HG02973 (cell line): ENCODE measurements at regions not wholly inside any gene's neighbourhood (a gene's known extent, or its start where the extent isn't known, plus 50 kb on each side); places are given as distances from the start of the nearest gene placed in this dataset.

ENCODE experiments used
- ATAC-seq: cut with Tn5 transposase; IDR thresholded peaks from one replicate; pipeline ENCODE4 v1.9.1; 2021; ENCODE audit warnings: moderate library complexity; ENCODE audit not compliant: unreplicated experiment

DNA sequence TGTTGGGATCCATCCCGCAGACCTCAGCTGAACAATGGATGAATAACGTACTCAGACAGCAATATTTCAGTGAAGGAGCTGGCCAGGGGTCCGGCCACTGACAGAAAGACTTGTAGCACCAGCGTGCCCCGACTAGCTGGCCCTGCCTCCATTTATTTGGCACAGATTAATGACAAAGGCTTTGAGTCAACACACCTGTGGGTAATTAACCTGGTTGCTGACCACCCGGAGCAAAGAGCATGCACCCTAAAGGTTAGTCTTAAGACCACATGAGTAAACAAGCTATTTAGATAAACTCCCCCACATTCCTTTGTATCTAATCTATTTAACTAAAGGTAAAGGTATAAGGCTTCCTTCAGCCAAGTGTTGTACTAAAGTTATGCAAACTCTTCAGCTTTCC is 868.6 kb downstream of the LRFN5 start:
- ATAC-seq, result no peak

DNA sequence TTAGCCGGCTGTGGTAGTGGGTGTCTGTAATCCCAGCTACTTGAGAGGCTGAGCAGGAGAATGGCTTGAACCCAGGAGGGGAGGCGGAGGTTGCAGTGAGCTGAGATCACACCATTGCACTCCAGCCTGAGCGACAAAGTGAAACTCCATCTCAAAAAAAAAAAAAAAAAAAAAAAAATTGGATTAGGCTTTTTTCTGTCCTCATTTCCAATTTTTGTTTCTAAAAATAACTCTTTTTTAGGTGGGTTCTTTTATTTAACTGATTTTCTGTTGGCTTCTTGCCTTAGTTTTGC is 863.7 kb downstream of the LRFN5 start:
- no peak for ATAC-seq

DNA sequence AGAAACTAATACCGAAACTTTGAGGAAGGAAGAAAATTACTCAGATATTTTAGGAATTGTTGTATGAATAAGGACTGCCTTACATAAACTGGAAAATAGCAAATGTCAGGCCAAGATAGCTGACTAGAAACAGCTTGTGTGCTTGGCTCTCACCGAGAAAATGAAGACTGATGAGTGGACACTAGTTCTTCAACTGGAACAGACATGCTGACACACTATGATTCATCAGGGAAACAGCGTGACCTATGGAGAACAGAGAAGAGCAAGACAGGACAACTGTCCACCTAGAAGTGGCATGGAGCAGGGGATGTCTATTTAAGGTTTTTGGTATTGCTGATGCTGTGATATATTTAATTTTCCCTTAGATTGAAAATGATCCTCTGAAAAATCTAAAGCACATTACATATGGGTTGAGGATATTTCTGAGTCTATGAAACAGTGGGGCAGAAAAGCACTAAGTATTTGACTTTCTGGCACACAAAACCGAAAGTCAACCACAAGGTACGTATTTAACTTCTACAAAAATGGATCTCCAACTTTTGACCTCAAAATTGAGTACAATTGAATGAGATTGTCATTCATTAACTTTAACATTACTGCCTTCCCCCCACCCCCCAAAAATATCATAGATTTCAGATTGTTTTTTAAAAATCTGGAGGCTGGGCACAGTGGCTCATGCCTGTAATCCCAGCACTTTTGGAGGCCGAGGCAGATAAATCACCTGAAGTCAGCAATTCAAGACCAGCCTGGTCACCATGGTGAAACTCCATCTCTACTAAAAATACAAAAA is 863.2 kb downstream of the LRFN5 start:
- no peak for ATAC-seq

DNA sequence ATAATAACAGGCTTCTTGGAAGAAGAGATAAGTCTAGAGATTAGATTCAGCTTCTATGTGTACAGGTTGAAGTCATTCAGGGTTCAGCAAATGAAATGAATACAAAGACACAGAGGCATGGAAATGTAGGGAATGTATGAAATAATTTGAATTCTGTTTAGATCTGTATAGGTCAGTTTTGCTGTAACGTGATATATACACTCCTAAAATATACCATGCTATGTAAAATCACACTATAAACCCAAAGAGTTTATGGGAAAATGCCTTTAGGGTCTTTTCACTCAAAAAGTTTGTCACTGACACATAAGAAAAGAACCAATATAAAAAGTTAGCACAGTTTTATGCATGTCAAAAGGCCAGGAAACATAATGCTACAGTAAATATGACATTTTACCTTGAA is 854.0 kb downstream of the LRFN5 start:
- no peak for ATAC-seq

DNA sequence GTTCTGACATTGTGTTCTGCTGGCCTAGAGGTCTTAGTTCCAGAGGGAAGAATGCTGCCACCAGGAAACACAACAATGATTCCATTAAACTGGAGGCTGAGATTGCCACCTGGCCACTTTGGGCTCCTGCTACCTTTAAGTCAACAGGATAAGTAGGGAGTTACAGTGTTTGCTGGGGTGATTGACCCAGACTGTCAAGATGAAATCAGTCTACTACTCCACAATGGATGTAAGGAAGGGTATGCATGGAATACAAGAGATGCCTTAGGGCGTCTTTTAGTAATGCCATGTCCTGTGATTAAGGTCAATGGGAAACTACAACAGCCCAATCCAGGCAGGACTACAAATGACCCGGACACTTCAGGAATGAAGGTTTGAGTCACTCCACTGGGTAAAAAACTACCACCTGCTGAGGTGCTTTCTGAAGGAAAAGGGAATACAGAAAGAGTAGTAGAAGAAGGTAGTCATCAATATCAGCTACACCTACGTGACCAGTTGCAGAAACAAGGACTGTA is 852.6 kb downstream of the LRFN5 start:
- ATAC-seq, result no peak

DNA sequence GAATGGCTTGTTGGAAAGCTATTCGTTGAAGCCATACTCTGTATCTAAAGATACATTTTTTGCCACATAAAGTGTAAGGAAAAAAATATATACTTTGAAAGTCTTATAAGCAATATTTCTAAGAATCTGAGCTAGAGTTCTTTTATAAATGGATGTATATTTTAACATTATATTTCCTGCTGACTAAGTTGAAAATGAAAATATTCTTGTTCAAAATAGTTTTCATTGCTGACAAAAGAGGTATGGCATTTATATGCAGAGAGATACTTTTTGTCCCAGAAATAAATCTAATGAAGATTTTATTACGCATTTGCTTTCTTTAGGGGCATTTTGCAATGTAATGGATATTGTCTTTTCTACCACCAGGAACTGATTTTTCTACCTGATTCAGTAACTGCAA is 834.9 kb downstream of the LRFN5 start:
- ATAC-seq, result no peak

DNA sequence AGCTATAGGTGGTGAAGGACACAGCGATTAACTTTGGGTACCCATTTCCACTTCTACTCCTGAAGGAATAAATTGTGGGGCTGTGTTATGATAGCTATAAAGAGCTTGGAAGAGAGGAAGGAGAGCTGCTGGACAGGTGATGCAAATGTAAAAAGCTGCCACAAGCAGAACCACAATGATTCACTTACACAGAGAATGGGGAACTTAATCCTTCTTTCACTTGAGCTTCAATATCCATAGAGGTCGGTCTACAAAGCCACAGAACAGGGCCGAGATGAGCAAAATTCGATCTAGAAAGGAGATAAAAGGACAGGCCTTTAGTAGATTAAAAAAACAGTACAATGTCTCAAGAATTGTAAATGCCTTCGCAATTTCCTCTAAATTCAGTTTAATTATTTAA is 831.1 kb downstream of the LRFN5 start:
- ATAC-seq, result no peak

DNA sequence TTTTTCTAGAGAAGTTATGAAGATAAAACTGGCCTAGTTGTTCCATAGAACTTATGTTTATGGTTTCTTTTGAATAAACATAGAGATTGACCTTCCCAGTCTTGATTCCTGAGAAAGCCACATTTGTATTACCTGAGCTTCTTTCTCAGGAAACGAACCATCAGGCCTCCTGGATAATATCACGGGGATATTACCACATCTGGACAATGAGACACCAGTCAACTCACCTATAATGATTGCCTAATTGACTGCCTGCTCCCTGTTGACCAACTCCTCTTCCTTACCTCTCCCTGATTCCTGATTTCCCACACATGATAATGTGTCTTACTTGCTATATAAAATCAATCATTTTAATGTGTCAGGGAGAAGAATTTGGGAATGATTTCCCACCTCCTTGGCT is 822.7 kb downstream of the LRFN5 start:
- peak; percentile 12 for ATAC-seq

DNA sequence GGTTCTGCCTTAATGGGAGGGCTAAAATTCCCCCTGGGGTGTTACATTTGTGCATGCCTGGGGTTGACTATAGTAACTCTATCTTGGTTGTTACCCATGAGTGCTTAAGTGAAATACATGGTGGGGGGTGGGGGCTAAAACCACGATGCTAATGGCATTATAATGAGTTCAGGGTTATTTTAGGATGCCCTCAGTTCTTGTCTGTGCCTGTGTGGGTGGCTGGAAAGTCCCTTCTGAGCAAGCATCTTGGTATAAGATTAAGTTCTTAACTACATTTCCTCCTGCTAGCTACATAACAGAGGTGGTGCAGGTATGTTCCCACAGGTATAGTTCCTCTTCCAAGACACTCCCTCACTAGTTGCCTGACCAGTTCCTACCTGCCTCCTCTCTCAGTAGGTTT is 822.3 kb downstream of the LRFN5 start:
- ATAC-seq, result peak; percentile 97

DNA sequence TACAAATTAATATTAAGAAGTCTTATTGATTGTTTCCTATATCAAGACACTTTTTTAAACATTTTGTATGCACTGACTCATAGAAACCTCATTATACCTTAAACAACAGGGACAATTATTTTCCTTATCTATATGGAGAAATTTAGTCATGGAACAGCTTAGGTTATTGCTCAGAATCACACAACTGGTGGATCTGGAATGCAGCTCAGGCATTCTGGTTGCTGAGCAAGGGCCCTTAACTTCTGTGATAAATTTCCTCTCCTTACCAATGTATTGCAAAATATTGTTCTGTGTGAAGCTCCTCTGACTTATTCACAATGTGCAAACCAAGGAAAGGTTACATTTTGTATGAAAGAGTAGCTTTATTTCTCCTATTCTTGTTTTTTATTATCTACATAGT is 817.8 kb downstream of the LRFN5 start:
- ATAC-seq, result no peak

DNA sequence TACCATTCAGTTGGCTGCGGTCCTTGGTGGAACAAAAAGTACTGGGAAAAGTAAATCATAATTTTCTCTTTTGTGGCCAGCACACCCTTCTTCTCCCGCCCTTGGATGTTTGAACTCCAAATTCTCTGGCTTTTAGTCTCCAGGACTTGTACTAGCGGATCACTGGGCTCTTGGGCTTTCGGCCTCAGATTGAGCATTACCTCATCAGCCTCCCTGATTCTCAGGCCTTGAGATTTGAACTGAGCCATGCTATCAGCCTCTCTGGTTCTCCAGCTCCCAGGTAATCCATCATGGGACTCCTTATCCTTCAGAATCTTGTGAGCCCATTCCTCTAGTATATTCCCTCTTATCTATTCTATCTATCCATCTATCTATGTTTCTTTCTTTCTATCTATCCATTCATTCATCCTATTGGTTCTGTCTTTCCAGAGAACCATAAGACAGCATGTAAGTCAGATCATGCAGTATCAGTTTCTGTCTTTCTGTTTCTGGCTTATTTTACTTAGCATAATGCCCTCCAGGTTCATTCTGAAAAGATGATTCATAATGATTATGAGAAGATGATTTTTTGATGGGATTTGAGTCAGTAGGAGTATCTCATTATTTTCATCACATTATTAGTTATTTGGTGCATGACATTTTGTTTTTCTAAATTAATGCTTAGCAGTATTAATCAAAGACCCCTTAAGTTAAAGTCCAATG is 814.9 kb downstream of the LRFN5 start:
- peak; percentile 58 for ATAC-seq

DNA sequence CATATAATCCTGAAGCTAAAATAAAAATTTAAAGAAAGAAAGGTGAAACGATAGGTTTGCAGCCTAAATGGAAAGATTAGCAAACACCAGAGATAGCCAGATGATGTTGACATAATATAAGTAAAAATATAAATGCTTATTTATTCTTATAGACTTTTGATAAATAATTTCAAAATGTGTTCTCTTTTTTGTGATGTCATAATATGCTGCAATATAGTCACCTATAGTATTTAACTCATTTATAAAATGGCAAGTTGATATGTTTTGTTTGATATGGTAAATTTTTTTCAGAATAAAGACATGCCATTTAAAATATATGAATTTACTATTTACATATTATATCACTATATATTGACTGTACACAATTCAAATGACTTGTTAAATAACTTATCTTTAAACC is 813.4 kb downstream of the LRFN5 start:
- no peak for ATAC-seq

DNA sequence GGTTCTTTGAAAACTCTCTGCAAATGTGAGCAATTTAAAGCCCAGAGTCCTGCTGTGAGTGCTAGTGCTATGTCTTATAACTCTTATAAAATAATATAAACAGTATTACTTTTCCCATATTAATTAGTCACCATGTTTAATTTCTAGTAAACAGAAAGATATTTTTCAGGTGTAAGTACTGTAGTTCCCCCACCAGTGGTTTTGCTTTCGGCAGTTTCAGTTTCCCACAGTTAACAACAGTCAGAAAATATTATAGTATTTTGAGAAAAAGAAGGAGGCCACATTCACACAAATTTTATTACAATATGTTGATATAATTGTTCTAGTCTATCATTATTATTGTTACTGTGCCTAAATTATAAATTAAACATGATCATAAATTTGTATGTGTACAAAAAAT is 800.5 kb downstream of the LRFN5 start:
- ATAC-seq, result peak; percentile 62

DNA sequence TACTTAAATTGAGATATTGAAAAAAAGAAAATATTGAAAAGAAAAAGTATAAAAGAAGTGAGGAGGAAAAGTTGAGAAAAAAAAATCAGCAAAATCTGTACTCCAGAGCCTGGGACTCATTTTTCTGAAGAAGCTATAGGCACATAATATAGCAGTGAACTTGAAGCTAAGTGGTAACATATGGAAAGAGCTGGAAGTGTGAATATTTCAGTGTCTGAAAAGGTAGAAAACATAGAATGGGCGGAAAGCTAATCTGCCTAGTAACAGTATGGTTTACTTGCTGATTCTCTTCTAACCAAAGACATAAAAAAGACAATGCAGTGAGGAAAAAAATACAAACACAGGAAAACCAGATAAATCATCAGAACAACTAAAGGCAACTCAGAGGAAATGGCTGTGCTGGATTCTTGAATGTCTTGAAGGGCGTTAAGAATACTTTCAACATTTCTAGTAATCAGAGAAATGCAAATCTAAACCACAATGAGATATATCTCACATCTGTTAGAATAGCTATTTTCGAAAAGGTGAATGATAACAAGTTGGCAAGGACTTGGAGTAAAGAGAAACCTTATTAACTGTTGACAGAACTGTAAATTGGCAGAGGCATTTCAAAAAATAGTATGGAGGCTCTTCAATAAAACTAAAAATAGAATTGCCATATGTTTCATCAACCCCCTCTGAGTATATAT is 784.6 kb downstream of the LRFN5 start:
- peak; percentile 81 for ATAC-seq

DNA sequence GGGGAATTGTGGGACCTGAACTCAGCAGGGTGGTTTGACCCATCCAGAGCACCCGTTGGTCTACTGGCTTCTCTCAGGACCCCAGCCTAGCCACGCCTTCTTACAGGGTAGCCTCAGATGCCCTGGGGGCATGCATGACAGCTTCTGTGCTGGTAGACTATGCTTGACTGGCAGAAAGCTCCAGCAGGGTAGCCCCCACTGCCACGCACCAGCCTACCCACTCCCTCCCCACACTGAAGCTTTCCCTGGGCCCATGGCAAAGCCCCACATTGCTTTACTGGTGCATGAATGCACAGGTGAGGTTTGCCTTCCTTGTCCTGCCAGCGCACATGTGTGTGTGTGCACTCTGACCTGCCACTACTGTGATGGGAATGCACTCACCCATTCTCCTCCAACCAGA is 772.2 kb downstream of the LRFN5 start:
- no peak for ATAC-seq

DNA sequence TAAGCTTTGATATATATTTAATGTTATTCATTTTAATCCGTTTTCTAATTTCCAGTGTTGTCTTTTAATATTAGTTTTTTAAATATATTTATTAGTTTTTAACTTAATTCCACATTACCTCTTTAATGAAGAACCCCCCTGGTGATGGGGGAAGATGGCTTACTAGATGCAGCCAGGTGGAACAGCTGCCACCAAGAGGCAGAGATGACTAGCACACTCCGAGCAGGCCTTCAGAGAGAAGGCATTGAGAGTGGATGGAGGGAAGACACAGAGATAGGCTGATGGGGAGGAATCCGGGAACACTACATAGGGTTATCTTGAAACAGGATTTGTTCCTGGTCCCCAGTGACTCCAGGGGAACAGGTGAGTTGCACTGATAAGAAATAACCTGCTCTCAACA is 771.6 kb downstream of the LRFN5 start:
- no peak for ATAC-seq

DNA sequence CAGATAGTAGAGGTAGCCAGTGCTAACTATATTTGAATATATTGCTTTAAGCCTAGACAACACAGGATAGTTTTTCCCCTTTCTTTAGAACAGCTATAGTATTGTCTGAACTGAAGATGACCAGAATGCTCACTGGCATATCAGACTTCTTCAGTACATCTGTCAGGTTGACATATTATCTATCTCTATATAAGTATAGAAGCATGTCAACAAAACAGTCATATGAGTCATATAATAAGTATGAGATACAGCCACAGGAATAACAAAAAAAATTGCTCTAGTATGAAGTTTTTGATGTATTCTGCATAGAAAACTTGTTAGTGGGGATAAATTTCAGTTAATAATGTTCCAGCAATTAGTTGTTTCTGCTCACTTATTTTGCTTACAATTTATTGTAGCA is 767.7 kb downstream of the LRFN5 start:
- no peak for ATAC-seq

DNA sequence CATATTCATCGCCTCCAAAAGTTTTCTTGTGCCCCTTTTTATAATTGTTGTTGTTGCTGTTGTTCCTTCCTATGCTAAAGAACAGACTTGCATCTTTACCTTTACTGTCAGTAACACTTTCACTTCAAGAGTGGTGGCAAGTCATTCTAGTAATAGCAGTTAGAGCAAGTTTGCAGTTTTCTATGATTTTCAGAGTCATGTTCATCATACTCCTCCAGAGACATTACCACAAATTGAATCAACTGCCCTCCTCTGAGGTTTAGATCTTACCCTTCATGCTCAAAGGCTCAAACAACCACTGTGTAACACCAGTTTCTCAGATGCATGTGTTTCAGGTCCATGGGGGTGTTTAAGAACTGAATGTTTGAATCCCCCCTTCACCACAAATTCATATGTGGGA is 763.4 kb downstream of the LRFN5 start:
- no peak for ATAC-seq

DNA sequence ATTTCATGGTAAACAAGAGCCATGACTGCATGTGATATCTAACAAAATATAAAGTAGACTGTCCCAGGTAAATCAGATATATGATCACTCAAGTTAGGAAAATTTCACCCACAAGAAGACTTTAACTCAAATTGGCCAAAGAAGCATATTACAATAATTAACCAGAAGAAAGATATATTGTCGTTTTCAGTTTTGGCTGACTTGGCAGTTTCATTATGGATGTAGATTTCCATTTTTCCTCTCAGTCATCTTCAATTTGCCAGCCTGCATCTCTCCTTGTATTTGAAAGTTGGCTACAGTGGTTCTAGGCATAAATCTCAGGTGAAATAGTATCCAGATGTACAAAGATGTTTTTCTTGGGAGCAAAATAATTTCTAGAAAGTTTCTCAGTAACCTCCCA is 761.6 kb downstream of the LRFN5 start:
- no peak for ATAC-seq

DNA sequence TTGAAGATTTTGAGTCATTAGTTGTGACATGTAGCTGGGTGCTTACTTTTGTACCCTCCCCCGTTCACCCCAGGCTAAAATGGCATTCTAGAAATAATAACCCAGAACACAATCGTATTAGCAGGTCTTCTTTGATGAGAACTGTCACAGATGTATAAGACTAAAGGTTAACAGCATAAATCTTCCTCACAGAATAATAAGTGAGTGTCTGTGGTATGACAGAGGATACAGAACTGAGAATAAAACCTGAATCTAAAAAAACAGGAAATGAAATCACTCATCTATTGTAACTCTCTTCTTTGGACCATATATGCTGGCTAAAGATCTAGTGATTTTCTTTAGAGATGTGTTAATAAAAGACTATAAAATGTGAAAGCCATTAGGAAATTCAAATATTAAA is 746.6 kb downstream of the LRFN5 start:
- ATAC-seq, result no peak

DNA sequence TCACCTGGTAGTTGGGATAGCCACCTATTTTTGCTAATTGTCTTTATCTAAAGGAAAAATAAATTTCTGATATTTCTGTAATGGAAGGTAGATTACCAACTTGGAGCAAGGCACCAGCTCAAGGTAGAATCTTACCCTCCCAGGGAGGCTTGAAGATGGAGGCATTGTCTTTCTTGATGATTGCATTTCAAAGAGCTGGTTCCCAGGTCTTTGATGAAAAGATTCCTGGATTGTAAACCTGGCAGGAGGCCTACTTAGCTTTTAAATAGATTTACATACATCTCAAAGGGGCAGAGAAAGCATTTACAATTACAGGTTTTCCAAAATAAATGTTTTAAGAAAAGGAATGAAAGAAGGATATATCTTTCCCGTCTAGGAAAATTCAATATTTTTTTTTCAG is 729.2 kb downstream of the LRFN5 start:
- ATAC-seq, result no peak

DNA sequence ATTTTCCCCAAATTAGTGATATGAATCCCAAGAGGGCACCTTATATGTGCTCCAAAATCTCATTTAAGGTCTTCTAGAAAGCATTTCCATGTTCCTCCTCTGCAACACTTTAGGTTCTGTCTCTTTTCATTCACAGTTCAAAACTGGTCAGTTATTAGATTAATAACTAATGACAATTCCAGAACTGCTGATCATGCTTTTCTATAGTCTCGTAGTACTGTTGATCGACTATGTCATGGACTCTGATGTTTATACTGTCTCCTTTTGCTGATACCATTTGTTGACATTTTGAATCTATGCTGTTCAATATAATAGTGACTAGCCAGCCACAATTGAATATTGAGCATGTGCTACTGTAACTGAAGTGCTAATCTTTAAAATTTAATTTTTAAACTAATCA is 728.3 kb downstream of the LRFN5 start:
- ATAC-seq, result no peak
